Putamen (tissue), 1 donor: ENCODE measurements at regions not wholly inside any gene's neighbourhood (a gene's known extent, or its start where the extent isn't known, plus 50 kb on each side); places are given as distances from the start of the nearest gene placed in this dataset.

Experiments
- DNase-seq: peaks from one replicate; pipeline ENCODE4 v3.0.0-alpha.2; 2016; ENCODE audit warnings: low spot score

GRCh38 chr11:112400476-112401014 lies 139.9 kb upstream of the PLET1 start:
- DNase-seq, result no peak

GRCh38 chr11:112401036-112401769 lies 140.5 kb upstream of the PLET1 start:
- no peak for DNase-seq

- DNase-seq, result no peak
Measured at GRCh38 chr11:112403432-112403831, 142.8 kb upstream of the PLET1 start.

- no peak for DNase-seq
Measured at GRCh38 chr11:112404112-112404511, 143.5 kb upstream of the PLET1 start.

- no peak for DNase-seq
Measured at GRCh38 chr11:112408517-112408916, 147.9 kb upstream of the PLET1 start.

- no peak for DNase-seq
Measured at GRCh38 chr11:112410325-112410724, 149.7 kb upstream of the PLET1 start.

GRCh38 chr11:112412383-112412782 lies 151.7 kb upstream of the PLET1 start:
- DNase-seq, result no peak

- DNase-seq, result no peak
Measured at GRCh38 chr11:112417339-112417738, 156.7 kb upstream of the PLET1 start.

GRCh38 chr11:112418438-112418837 lies 157.8 kb upstream of the PLET1 start:
- DNase-seq, result no peak

- no peak for DNase-seq
Measured at GRCh38 chr11:112421879-112422278, 161.2 kb upstream of the PLET1 start.

- no peak for DNase-seq
Measured at GRCh38 chr11:112425121-112425520, 164.5 kb upstream of the PLET1 start.

- DNase-seq, result no peak
Measured at GRCh38 chr11:112437096-112437495, 176.4 kb upstream of the PLET1 start.

- DNase-seq, result no peak
Measured at GRCh38 chr11:112439614-112440013, 179.0 kb upstream of the PLET1 start.

GRCh38 chr11:112440518-112440917 lies 179.9 kb upstream of the PLET1 start:
- DNase-seq, result no peak

- no peak for DNase-seq
Measured at GRCh38 chr11:112448168-112448567, 187.5 kb upstream of the PLET1 start.

- no peak for DNase-seq
Measured at GRCh38 chr11:112448806-112449205, 188.1 kb upstream of the PLET1 start.

- DNase-seq, result no peak
Measured at GRCh38 chr11:112451250-112451649, 190.6 kb upstream of the PLET1 start.

- DNase-seq, result no peak
Measured at GRCh38 chr11:112453601-112454577, 193.2 kb upstream of the PLET1 start.

- no peak for DNase-seq
Measured at GRCh38 chr11:112454841-112455240, 194.2 kb upstream of the PLET1 start.

- DNase-seq, result no peak
Measured at GRCh38 chr11:112455791-112456190, 195.1 kb upstream of the PLET1 start.

- DNase-seq, result no peak
Measured at GRCh38 chr11:112457532-112457931, 196.9 kb upstream of the PLET1 start.

GRCh38 chr11:112459001-112459400 lies 198.3 kb upstream of the PLET1 start:
- no peak for DNase-seq

GRCh38 chr11:112460141-112460540 lies 199.5 kb upstream of the PLET1 start:
- no peak for DNase-seq
